ENCODE measurements at regions not wholly inside any gene's neighbourhood (a gene's known extent, or its start where the extent isn't known, plus 50 kb on each side); places are given as distances from the start of the nearest gene placed in this dataset.

- Histone ChIP-seq H3K27ac (no peak overlapping the region), H4K20me1 (ENCODE audit: insufficient read depth) (no peaks in the 10 kb centered on the region), H3K27me3 (ENCODE audit: insufficient read depth, low read depth) (no peaks in the 10 kb centered on the region), H3K79me2 (ENCODE audit: insufficient read depth, low read depth) (no peaks in the 10 kb centered on the region), H3K36me3 (ENCODE audit: insufficient read depth) (no peaks in the 10 kb centered on the region), H3K9ac (no peak overlapping the region), H3K4me3 (IDR thresholded peaks at IDR 0.05; ENCODE audit: insufficient read depth, low read depth, low read length) (no peak overlapping the region), H2AFZ (ENCODE audit: low read depth) (no peak overlapping the region), H3K4me2 (no peak overlapping the region), H3K4me1 (ENCODE audit: low read depth, poor library complexity, severe bottlenecking) (peaks cover 4% of the 10 kb centered on the region)
- no peak for TF ChIP-seq CTCF (conservative IDR thresholded peaks at IDR 0.05; ENCODE audit: low read depth, low read length)
Measured at GRCh38 chr5:29054694-29055093, 2016.3 kb upstream of the CDH9 start.

GRCh38 chr5:29054282-29054681 is 2015.9 kb upstream of the CDH9 start:
- no peak for TF ChIP-seq CTCF (conservative IDR thresholded peaks at IDR 0.05; ENCODE audit: low read depth, low read length)
- no peak overlapping the region for H2AFZ ChIP-seq (ENCODE audit: low read depth)
- no peaks in the 10 kb centered on the region for H3K79me2 ChIP-seq (ENCODE audit: insufficient read depth, low read depth)

DNA sequence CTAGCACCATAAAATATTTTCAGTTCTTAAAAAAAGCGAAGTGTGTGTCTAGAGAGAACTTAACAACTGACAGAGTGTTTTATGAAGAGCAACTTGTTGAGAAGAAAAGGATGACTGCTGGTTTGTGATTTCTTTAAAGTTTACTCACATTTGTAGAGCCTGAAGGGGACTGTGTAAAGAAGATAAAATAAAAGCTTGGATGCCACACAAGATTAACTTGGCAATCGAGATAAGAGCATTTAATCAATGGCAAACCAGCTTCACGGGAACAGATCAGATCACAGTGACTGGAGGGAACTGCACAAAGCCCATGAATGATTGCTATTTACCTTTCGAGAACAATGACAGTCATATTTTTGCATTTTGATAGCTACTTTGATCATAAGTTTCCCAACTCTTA is 2013.1 kb upstream of the CDH9 start:
- Histone ChIP-seq H3K27me3 (ENCODE audit: insufficient read depth, low read depth) (no peaks in the 10 kb centered on the region), H4K20me1 (ENCODE audit: insufficient read depth) (no peaks in the 10 kb centered on the region), H3K4me1 (ENCODE audit: low read depth, poor library complexity, severe bottlenecking) (peaks cover 5% of the 10 kb centered on the region), H3K27ac (no peak overlapping the region), H3K4me2 (no peak overlapping the region), H3K36me3 (ENCODE audit: insufficient read depth) (no peaks in the 10 kb centered on the region), H2AFZ (ENCODE audit: low read depth) (no peak overlapping the region), H3K4me3 (IDR thresholded peaks at IDR 0.05; ENCODE audit: insufficient read depth, low read depth, low read length) (no peak overlapping the region), H3K9ac (no peak overlapping the region), H3K79me2 (ENCODE audit: insufficient read depth, low read depth) (no peaks in the 10 kb centered on the region)
- no peak for TF ChIP-seq CTCF (conservative IDR thresholded peaks at IDR 0.05; ENCODE audit: low read depth, low read length)

More at GRCh38 chr5:29054282-29054681, 2015.9 kb upstream of the CDH9 start:
- Histone ChIP-seq H3K36me3 (ENCODE audit: insufficient read depth) (no peaks in the 10 kb centered on the region), H3K4me1 (ENCODE audit: low read depth, poor library complexity, severe bottlenecking) (peaks cover 5% of the 10 kb centered on the region), H4K20me1 (ENCODE audit: insufficient read depth) (no peaks in the 10 kb centered on the region), H3K4me2 (no peak overlapping the region), H3K4me3 (IDR thresholded peaks at IDR 0.05; ENCODE audit: insufficient read depth, low read depth, low read length) (no peak overlapping the region), H3K27ac (no peak overlapping the region), H3K9ac (no peak overlapping the region), H3K27me3 (ENCODE audit: insufficient read depth, low read depth) (no peaks in the 10 kb centered on the region)

GRCh38 chr5:29042152-29042551 is 2003.8 kb upstream of the CDH9 start:
- H3K4me3 ChIP-seq (IDR thresholded peaks at IDR 0.05; ENCODE audit: insufficient read depth, low read depth, low read length), result no peak overlapping the region
- H4K20me1 ChIP-seq (ENCODE audit: insufficient read depth), result no peaks in the 10 kb centered on the region
- no peaks in the 10 kb centered on the region for H3K79me2 ChIP-seq (ENCODE audit: insufficient read depth, low read depth)
- no peak overlapping the region for H3K9ac ChIP-seq
- H3K4me2 ChIP-seq, result no peak overlapping the region
- H3K27ac ChIP-seq, result no peak overlapping the region
- H3K27me3 ChIP-seq (ENCODE audit: insufficient read depth, low read depth), result no peaks in the 10 kb centered on the region
- H2AFZ ChIP-seq (ENCODE audit: low read depth), result no peak overlapping the region
- no peak for TF ChIP-seq CTCF (conservative IDR thresholded peaks at IDR 0.05; ENCODE audit: low read depth, low read length)
- H3K4me1 ChIP-seq (ENCODE audit: low read depth, poor library complexity, severe bottlenecking), result no peaks in the 10 kb centered on the region
- H3K36me3 ChIP-seq (ENCODE audit: insufficient read depth), result no peaks in the 10 kb centered on the region
